GM12891 (cell line): ENCODE measurements at regions not wholly inside any gene's neighbourhood (a gene's known extent, or its start where the extent isn't known, plus 50 kb on each side); places are given as distances from the start of the nearest gene placed in this dataset.

Source experiments
- PAX5 ChIP-seq: IDR thresholded peaks from 2 replicates; pipeline ENCODE4 v1.6.1; 2011; ENCODE audit warnings: low read length, moderate library complexity, mild to moderate bottlenecking; ENCODE audit not compliant: insufficient read depth, severe bottlenecking
- POLR2A ChIP-seq: IDR thresholded peaks from 2 replicates; pipeline ENCODE4 v1.6.1; 2011; ENCODE audit warnings: low read depth, low read length, control low read depth
- POLR2AphosphoS5 ChIP-seq: IDR thresholded peaks from 2 replicates; pipeline ENCODE4 v1.6.1; 2011; ENCODE audit warnings: low read depth, low read length, control low read depth
- POU2F2 ChIP-seq: IDR thresholded peaks from 2 replicates; pipeline ENCODE4 v1.6.1; 2011; ENCODE audit warnings: low read depth, mild to moderate bottlenecking, control low read depth, low read length, moderate library complexity
- SPI1 ChIP-seq: IDR thresholded peaks from 2 replicates; pipeline ENCODE4 v1.6.1; 2011; ENCODE audit warnings: low read depth, low read length, control low read depth
- TAF1 ChIP-seq: IDR thresholded peaks from 2 replicates; pipeline ENCODE4 v1.6.1; 2011; ENCODE audit warnings: low read depth, low read length, control low read depth

DNA sequence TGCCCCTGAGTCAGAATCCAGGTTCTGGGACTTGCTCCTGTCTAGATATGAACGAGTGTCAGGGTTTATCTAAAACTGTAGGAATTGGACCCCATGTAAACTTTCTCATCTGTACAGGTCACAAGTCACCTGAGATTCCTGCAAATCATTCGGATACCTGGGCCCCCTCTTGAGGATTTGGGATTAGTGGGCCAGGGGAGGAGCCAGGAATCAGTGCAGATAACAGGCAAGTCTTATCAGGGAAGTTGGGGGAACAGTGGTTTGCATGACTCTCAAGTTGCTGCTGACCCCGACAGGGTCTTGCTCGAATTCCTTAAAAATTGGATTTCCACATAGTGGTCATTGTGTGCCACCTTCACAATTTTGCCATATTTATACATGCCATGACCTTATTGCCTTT, 188.4 kb upstream of the LYZL1 start:
- TF ChIP-seq TAF1 (no peak), POLR2A (no peak), SPI1 (no peak), POLR2AphosphoS5 (no peak), PAX5 (no peak), POU2F2 (no peak)
